HCT116 (cell line): ENCODE measurements at regions not wholly inside any gene's neighbourhood (a gene's known extent, or its start where the extent isn't known, plus 50 kb on each side); places are given as distances from the start of the nearest gene placed in this dataset.

Experiments
- ATAC-seq: fragments of 200-7000 bp; cut with Tn5 transposase; 2 replicates; pipeline ENCODE4 v1.9.1; 2020; ENCODE audit warnings: mild to moderate bottlenecking, moderate library complexity
- BruUV-seq: library from RNA; stranded (reverse); fragments of 400-500 nt; replicated peaks from 2 replicates; lab custom pipeline; 2021; lab: Mats Ljungman, UMichigan
- CTCF ChIA-PET: fragments of 300-600 bp; sonication (Branson Sonifier 250); formaldehyde crosslinking; loops from one replicate; lab custom pipeline; 2021; ENCODE audit warnings: antibody characterized with exemption; lab: Charles Lee
- POLR2A ChIA-PET: fragments of 300-600, 350-600 bp; sonication (Branson Sonifier 250); formaldehyde crosslinking; loops from one replicate; lab custom pipeline; 2021; ENCODE audit warnings: antibody characterized with exemption; lab: Charles Lee
- RAD21 ChIA-PET, 2 experiments: fragments of 300-600 bp; sonication (Branson Sonifier 250); formaldehyde crosslinking; loops; one replicate each; lab custom pipeline; 2023; ENCODE audit warnings: low total read pairs in 2 of 2; ENCODE audit not compliant: uncharacterized antibody in 2 of 2, unreplicated experiment in 2 of 2, low non-redundant PET in 1 of 2; lab: Charles Lee
- DNase-seq: peaks from one replicate; pipeline ENCODE4 v3.0.0-alpha.2; 2010; ENCODE audit warnings: low read depth, low spot score
- H2AFZ ChIP-seq: fragments of 200-600 bp; shearing (Covaris generic), sonication (generic); 2 replicates; pipeline ENCODE4 v1.6.1; 2017; ENCODE audit warnings: low read depth, mixed run types, mixed read lengths, antibody characterized with exemption, low read length; ENCODE audit not compliant: poor library complexity, severe bottlenecking
- H3K27ac ChIP-seq: 2 replicates; pipeline ENCODE4 v1.5.1; 2012; ENCODE audit warnings: low read depth, low read length
- H3K27me3 ChIP-seq: fragments of 200-600 bp; sonication (generic); 2 replicates; pipeline ENCODE4 v1.6.1; 2016; ENCODE audit warnings: mixed run types, low read length, mixed read lengths; ENCODE audit not compliant: insufficient read depth
- H3K36me3 ChIP-seq, 2 experiments: fragments of 200-500 bp in 1 of 2; fragments of 200-600 bp in 1 of 2; sonication (Bioruptor generic) in 1 of 2; sonication (generic) in 1 of 2; 2 replicates each; pipeline versions ENCODE4 v1.5.1 to v1.6.1; 2014 to 2016; ENCODE audit warnings: low read length in 2 of 2, inconsistent platforms in 1 of 2, mixed read lengths in 1 of 2, mixed run types in 1 of 2; ENCODE audit not compliant: insufficient read depth in 2 of 2, control insufficient read depth in 1 of 2
- H3K4me1 ChIP-seq, 2 experiments: fragments of 200-600 bp in 1 of 2; sonication (generic) in 1 of 2; 2 replicates each; pipeline versions ENCODE4 v1.5.1 to v1.6.1; 2012 to 2017; ENCODE audit warnings: low read length in 2 of 2, inconsistent platforms in 1 of 2, mild to moderate bottlenecking in 1 of 2, mixed read lengths in 1 of 2, mixed run types in 1 of 2, moderate library complexity in 1 of 2; ENCODE audit not compliant: insufficient read depth in 2 of 2, control insufficient read depth in 1 of 2
- H3K4me2 ChIP-seq: fragments of 200-600 bp; sonication (generic); 2 replicates; pipeline ENCODE4 v1.6.1; 2017; ENCODE audit warnings: mixed run types, low read length, mixed read lengths
- H3K4me3 ChIP-seq, 2 experiments: fragments of 200-600 bp in 1 of 2; sonication (generic) in 1 of 2; replicated peaks in 1 of 2; 2 replicates each; pipeline ENCODE4 v1.5.1; 2011 to 2016; ENCODE audit warnings: low read length in 2 of 2, control low read depth in 1 of 2, low read depth in 1 of 2, mild to moderate bottlenecking in 1 of 2, mixed read lengths in 1 of 2, mixed run types in 1 of 2
- H3K79me2 ChIP-seq: fragments of 200-600 bp; sonication (generic); 2 replicates; pipeline ENCODE4 v1.6.1; 2017; ENCODE audit warnings: mild to moderate bottlenecking, mixed run types, low read length, moderate library complexity, mixed read lengths; ENCODE audit not compliant: insufficient read depth
- H3K9ac ChIP-seq: fragments of 200-600 bp; sonication (generic); 2 replicates; pipeline ENCODE4 v1.6.1; 2016; ENCODE audit warnings: low read length, mixed read lengths
- H3K9me2 ChIP-seq: fragments of 200-600 bp; sonication (generic), shearing (Covaris generic); 2 replicates; pipeline ENCODE4 v1.6.1; 2017; ENCODE audit warnings: mixed run types, mild to moderate bottlenecking, moderate library complexity; ENCODE audit not compliant: insufficient read depth
- H3K9me3 ChIP-seq, 2 experiments: fragments of 200-500 bp in 1 of 2; fragments of 200-600 bp in 1 of 2; sonication (Bioruptor generic) in 1 of 2; sonication (generic) in 1 of 2; 2 replicates each; pipeline ENCODE4 v1.6.1; 2014 to 2017; ENCODE audit warnings: low read length in 2 of 2, mixed read lengths in 2 of 2, inconsistent platforms in 1 of 2, low read depth in 1 of 2, mild to moderate bottlenecking in 1 of 2, mixed run types in 1 of 2, moderate library complexity in 1 of 2; ENCODE audit not compliant: control insufficient read depth in 1 of 2, insufficient read depth in 1 of 2
- H4K20me1 ChIP-seq: fragments of 200-600 bp; sonication (generic), shearing (Covaris generic); 2 replicates; pipeline ENCODE4 v1.6.1; 2017; ENCODE audit warnings: mixed run types, mild to moderate bottlenecking, moderate library complexity; ENCODE audit not compliant: insufficient read depth
- EGR1 ChIP-seq: IDR thresholded peaks from 2 replicates; pipeline ENCODE4 v1.6.1; 2012; ENCODE audit warnings: low read depth
- EZH2phosphoT487 ChIP-seq: fragments of 200-600 bp; IDR thresholded peaks from 2 replicates; pipeline ENCODE4 v1.6.1; 2018; ENCODE audit warnings: antibody characterized with exemption, borderline replicate concordance
- JUND ChIP-seq: IDR thresholded peaks from 2 replicates; pipeline ENCODE4 v1.6.1; 2012
- MAX ChIP-seq: IDR thresholded peaks from 2 replicates; pipeline ENCODE4 v1.6.1; 2012
- POLR2A ChIP-seq: IDR thresholded peaks from 2 replicates; pipeline ENCODE4 v1.7.0; 2011; ENCODE audit warnings: borderline replicate concordance; ENCODE audit not compliant: insufficient read depth, insufficient read length; ENCODE audit errors: extremely low read depth
- RAD21 ChIP-seq: IDR thresholded peaks from 2 replicates; pipeline ENCODE4 v1.6.1; 2012; ENCODE audit warnings: low read depth, mild to moderate bottlenecking
- REST ChIP-seq: IDR thresholded peaks from 2 replicates; pipeline ENCODE4 v1.6.1; 2012; ENCODE audit warnings: low read depth
- TCF7L2 ChIP-seq: IDR thresholded peaks from 2 replicates; pipeline ENCODE4 v1.7.0; 2011; ENCODE audit warnings: borderline replicate concordance, inconsistent platforms; ENCODE audit not compliant: insufficient read depth, insufficient read length; ENCODE audit errors: extremely low read depth
- ZBTB33 ChIP-seq: IDR thresholded peaks from 2 replicates; pipeline ENCODE4 v1.6.1; 2011; ENCODE audit warnings: mild to moderate bottlenecking, low read length, moderate library complexity; ENCODE audit not compliant: insufficient replicate concordance; ENCODE audit errors: extremely low read depth
- intact Hi-C: fragments of 100-400 bp; cut with micrococcal nuclease; formaldehyde crosslinking; loops from 2 replicates; pipeline ENCODE4 v1.10.0; 2022

GRCh38 chr1:55839626-55840025, 624.5 kb upstream of the USP24 start:
- Histone ChIP-seq H3K4me1 (no peaks in the 10 kb centered on the region), H3K9me2 (no peaks in the 10 kb centered on the region), H3K27ac (no peak overlapping the region), H3K36me3 (no peaks in the 10 kb centered on the region), H3K4me3 (no peak overlapping the region), H3K4me2 (no peak overlapping the region), H4K20me1 (no peaks in the 10 kb centered on the region), H3K9me3 (no peaks in the 10 kb centered on the region), H3K79me2 (no peaks in the 10 kb centered on the region), H3K9ac (no peak overlapping the region), H3K27me3 (no peaks in the 10 kb centered on the region), H2AFZ (no peak overlapping the region)
- no TSS peak for BruUV-seq
- no peak for ATAC-seq
- TF ChIP-seq EZH2phosphoT487 (no peak), TCF7L2 (no peak), EGR1 (no peak), MAX (no peak), REST (no peak), ZBTB33 (no peak), RAD21 (no peak), POLR2A (no peak), JUND (no peak)
- RAD21 ChIA-PET: no interaction called here
- POLR2A ChIA-PET: no interaction called here
- intact Hi-C loops: no loop called here
- DNase-seq: no peak
- CTCF ChIA-PET: no interaction called here
